Colon (tissue), 2 donors: ENCODE measurements at regions not wholly inside any gene's neighbourhood (a gene's known extent, or its start where the extent isn't known, plus 50 kb on each side); places are given as distances from the start of the nearest gene placed in this dataset.
A peak's percentile ranks its signal among the peaks of the same experiment; 100 is the strongest.
"Not testable (repeated sequence)": the region's sequence is repeated elsewhere in the genome, so short reads cannot be mapped to it uniquely, and the experiment has no call there.

Experiments
- FAIRE-seq: peaks from 2 replicates; lab custom pipeline; 2012; peaks lifted over from hg19 to GRCh38; lab: Jason Lieb, UNC
- donor health status: control.
- donor health status: control.

GRCh38 chr9:75461183-75461582 is 372.9 kb downstream of the OSTF1 start:
- no peak for FAIRE-seq

DNA sequence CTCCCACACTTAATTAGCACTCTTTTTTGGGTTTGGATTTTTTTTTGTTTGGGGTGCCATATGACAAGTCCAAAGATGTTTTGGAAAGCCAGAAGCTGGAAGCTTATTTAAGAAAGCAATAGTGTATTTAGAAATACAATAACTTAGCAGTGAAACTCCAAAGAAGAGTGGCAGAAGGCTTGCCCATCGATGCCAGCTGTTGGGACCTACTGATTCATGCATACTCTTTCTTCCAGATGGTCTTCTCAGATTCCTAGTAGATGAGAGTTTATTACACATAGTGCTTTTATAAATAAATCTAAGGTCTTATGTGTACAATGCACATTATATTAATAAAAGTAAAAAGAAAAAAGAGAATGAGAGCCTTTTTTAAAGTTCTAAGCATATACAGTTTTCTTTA is 374.6 kb downstream of the OSTF1 start:
- FAIRE-seq, result no peak

GRCh38 chr9:75463871-75464270 is 375.6 kb downstream of the OSTF1 start:
- FAIRE-seq, result no peak

DNA sequence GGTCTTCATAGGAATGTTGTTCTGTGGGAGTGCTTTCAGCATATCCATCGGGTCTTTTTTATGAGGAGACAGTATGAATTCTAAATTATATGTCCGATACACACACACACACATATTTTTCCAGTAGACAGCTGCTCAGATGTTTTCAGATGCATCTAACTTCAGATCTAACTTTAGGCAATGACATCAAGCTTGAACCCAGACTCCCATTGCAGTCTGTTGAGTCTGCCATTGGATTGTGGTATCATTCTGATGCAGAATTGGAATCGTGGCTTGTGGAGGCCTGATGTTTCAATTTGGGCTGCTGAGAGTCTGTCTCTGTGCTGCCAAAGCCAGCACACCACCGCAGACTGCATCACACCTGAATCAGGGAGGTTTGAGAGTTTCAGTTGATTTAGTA is 376.4 kb downstream of the OSTF1 start:
- no peak for FAIRE-seq

- FAIRE-seq, result no peak
Measured at GRCh38 chr9:75467142-75467541, 378.8 kb downstream of the OSTF1 start.

- no peak for FAIRE-seq
Measured at GRCh38 chr9:75471549-75472114, 383.3 kb downstream of the OSTF1 start.

DNA sequence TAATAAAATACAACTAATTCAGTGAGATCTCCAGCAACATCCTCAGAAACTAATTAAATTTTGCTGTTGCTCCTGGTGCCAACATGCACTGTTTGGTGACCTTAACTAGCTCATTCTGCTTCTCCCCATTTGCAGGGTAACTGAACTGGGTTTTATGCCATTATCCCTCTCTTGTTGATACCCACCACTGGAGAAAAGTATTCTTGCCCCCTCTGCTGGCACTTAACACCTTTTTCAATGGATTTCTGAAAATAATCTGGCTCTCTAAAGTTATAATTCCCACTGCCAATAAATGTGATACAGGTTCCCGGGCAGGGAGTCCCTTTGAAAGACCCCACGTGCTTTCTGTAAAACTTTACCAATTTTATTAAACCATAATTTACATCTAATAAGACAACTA is 394.3 kb downstream of the OSTF1 start:
- FAIRE-seq, result no peak

DNA sequence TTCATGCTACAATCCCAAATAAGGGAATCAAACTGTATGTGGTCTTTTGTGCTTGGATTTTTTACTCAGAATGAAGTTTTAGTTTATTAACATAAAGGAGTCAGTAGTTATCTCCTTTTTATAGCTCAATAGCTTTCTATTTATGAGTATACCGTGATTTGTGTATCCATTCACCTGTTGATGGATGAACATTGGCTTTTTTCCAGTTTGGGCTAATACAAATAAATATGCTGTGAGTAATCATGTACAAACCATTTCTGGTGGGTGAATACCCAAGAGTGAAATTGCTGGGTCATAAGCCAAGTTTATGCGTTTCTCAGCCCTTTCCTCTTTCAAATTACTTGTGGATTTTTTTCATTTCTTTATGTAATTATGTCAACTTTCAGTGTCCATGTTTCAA is 395.3 kb downstream of the OSTF1 start:
- no peak for FAIRE-seq

- FAIRE-seq, result no peak
Measured at GRCh38 chr9:75487856-75488718, 399.8 kb downstream of the OSTF1 start.

DNA sequence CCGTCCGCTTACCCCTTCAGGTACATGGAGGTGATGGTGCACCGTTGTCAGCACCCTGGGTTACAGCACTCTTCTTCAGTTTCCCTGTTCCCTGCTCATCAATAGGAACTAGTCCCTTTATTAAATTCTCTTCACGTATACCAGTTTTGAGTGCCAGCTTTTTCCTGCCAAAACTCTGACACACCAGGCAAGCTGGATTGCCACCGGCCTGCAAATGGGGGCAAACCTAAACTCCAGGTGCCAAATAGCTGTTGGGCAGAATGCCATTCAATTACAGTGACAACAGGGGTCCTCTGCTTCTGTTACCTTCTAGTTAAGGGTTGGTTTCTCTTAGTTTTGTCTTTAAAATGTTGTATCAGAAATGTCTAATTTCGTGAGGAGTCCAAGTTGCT is 400.4 kb downstream of the OSTF1 start:
- FAIRE-seq, result no peak

DNA sequence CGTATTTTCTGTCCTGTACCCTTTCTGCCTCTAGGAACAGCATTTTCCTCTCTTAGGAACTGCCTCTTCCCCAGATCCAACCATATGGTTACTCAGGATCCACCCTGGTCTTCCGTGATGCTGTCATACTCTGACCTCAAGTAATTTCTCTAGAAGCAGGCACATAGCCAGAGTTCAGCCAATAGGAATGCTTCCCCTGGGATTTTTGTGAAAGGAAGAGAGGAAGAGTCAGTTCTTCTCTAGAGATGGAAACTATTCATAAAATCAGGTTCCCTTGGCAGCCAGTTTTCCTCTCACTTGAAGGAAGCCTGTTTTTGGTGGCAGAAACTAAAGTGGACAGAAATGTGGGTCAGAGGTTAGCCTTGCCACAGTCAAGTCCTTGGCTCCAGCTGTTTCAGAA is 400.1 kb upstream of the PCSK5 start:
- no peak for FAIRE-seq

DNA sequence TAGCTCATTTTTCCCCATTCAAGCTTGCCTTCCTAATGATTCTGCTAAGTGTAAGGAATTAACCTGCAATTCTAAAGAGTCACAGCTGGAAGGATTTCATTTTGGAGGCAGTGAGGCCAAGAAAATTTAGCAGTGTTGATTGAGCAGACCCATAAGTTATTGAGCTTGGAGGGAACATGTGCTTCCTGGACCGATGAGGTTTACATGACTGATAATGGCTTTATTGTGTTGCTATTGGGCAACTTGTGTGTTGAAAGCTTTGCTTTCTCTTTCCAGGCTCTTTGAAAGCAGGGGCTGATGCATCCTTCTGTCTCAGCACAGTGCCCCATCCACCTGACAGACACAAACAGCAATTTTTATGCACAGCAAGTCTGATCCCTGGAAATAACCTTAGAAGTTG is 398.9 kb upstream of the PCSK5 start:
- FAIRE-seq, result no peak

- no peak for FAIRE-seq
Measured at GRCh38 chr9:75499812-75500211, 390.7 kb upstream of the PCSK5 start.

DNA sequence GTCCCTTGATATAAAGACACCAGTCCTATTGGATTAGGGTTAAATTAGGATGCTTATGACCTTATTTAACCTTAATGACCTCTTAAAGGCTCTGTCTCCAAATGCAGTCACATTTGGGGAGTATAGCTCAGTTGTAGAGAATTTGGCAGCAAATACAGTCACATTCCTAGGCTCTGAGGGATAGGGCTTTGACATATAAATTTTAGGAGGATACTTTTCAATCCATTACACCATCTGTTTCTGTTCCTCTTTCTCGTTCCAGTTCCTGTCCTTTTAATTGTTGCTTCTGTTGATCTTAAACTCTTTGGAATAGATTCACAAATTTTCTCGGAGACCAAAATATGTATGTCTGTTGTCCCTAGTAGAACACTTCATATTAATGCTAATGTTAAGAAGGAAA is 390.0 kb upstream of the PCSK5 start:
- FAIRE-seq, result no peak

DNA sequence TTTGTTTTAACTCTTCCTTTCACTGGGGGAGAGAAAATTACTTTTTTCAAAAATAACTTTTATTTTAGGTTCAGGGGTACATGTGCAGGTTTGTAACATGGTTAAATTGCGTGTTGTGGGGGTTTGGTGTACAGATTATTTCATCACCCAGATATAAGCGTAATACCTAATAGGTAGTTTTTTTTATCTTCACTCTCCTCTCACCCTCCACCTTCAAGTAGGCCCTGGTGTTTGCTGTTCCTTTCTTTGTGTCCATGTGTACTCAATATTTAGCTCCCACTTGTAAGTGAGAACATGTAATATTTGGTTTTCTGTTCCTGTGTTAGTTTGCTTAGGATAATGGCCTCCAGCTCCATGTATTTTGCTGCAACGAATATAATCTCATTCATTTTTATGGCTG is 389.5 kb upstream of the PCSK5 start:
- FAIRE-seq, result not testable (repeated sequence)

- FAIRE-seq, result no peak
Measured at GRCh38 chr9:75504721-75505120, 385.8 kb upstream of the PCSK5 start.

GRCh38 chr9:75505654-75506053 is 384.8 kb upstream of the PCSK5 start:
- no peak for FAIRE-seq

DNA sequence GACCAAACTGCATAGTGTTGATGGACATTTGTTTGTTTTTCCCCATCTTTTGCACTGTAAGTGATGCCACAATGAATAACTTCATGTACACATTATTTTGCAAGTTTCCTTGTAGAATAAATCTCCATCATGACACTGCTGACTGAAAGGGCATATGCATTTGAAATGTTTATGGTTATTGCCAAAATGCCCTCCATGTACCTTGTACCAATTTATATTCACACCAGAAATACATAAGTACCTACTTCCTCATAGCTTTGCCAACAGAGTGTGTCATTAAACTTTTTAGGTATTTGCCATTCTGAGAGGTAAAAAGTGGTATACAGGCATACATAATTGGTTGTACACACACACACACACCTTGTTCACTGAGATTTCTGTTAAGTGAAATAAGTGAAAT is 361.0 kb upstream of the PCSK5 start:
- no peak for FAIRE-seq

DNA sequence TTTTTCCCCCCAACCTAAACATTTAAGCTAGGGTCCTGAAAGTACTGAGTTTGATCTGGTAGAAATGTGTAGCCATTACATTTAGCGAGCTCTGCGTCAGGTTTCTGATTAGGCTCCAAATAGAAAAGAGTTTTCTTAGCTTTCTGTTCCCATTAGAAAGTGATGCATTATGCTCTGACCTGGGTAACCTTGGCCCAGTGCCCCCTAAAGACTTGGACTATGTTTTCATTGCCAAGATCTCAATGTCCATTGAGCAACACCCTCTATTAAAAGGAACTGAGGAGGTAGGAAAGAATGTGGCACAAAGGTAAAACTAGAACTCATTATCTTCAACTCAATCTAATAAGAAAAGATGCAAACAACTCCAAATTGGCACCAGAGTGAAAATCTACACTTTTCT is 358.9 kb upstream of the PCSK5 start:
- no peak for FAIRE-seq

GRCh38 chr9:75532233-75533050 is 358.0 kb upstream of the PCSK5 start:
- FAIRE-seq, result peak; percentile 71

- no peak for FAIRE-seq
Measured at GRCh38 chr9:75539523-75539922, 350.9 kb upstream of the PCSK5 start.

- FAIRE-seq, result no peak
Measured at GRCh38 chr9:75540185-75540584, 350.3 kb upstream of the PCSK5 start.

- no peak for FAIRE-seq
Measured at GRCh38 chr9:75541734-75542133, 348.7 kb upstream of the PCSK5 start.
